NB4 (cell line): ENCODE measurements at regions not wholly inside any gene's neighbourhood (a gene's known extent, or its start where the extent isn't known, plus 50 kb on each side); places are given as distances from the start of the nearest gene placed in this dataset.

Source experiments
- MYC ChIP-seq: IDR thresholded peaks from 2 replicates; pipeline ENCODE4 v1.6.1; 2011; ENCODE audit warnings: low read depth, low read length
- POLR2A ChIP-seq: IDR thresholded peaks from 2 replicates; pipeline ENCODE4 v1.6.1; 2011; ENCODE audit warnings: mild to moderate bottlenecking; ENCODE audit not compliant: insufficient read length; ENCODE audit errors: extremely low read depth
- TF ChIP-seq, protein P1 (sequence below): IDR thresholded peaks from one replicate; pipeline ENCODE4 v1.5.1; 2012; ENCODE audit warnings: low read depth, low read length
- TF ChIP-seq, protein P2 (sequence below): IDR thresholded peaks from 2 replicates; pipeline ENCODE4 v1.6.1; 2011; ENCODE audit warnings: low read depth, low read length

DNA sequence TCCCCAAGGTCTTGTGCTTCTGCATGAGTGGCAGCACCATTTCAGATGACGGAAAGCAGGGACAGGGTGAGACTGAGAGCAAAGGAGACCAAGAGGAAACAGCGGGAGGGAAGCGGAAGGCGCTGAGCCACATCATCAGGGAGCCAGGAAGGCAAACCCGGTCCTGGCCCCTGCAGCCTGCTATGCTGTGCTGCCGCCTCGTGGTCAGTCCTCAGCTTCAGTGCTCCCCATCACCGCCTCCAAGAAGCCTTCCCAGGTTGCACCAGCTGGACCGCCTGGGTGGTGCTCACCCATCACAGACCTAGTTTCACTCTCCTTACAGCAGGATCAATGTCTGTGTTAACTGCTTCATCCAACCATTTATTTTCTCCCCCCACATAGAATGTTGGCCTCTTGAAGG, 73.0 kb upstream of the PHF21B start:
- TF ChIP-seq POLR2A (no peak), MYC (no peak)
- TF ChIP-seq, protein P1, sequence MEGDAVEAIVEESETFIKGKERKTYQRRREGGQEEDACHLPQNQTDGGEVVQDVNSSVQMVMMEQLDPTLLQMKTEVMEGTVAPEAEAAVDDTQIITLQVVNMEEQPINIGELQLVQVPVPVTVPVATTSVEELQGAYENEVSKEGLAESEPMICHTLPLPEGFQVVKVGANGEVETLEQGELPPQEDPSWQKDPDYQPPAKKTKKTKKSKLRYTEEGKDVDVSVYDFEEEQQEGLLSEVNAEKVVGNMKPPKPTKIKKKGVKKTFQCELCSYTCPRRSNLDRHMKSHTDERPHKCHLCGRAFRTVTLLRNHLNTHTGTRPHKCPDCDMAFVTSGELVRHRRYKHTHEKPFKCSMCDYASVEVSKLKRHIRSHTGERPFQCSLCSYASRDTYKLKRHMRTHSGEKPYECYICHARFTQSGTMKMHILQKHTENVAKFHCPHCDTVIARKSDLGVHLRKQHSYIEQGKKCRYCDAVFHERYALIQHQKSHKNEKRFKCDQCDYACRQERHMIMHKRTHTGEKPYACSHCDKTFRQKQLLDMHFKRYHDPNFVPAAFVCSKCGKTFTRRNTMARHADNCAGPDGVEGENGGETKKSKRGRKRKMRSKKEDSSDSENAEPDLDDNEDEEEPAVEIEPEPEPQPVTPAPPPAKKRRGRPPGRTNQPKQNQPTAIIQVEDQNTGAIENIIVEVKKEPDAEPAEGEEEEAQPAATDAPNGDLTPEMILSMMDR = peak; percentile 30
- TF ChIP-seq, protein P2, sequence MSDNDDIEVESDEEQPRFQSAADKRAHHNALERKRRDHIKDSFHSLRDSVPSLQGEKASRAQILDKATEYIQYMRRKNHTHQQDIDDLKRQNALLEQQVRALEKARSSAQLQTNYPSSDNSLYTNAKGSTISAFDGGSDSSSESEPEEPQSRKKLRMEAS = no peak
